Thyroid gland (tissue), 4 donors: ENCODE measurements at regions not wholly inside any gene's neighbourhood (a gene's known extent, or its start where the extent isn't known, plus 50 kb on each side); places are given as distances from the start of the nearest gene placed in this dataset.

Source experiments
- CTCF ChIP-seq, 6 experiments: fragments of 200-600 bp in 3 of 6; fragments of 450-650 bp in 3 of 6; sonication (generic) in 3 of 6; IDR thresholded peaks; one replicate each; pipeline ENCODE4 v1.5.1; 2016 to 2019; ENCODE audit warnings: antibody characterized with exemption in 6 of 6, mild to moderate bottlenecking in 2 of 6, inconsistent platforms in 1 of 6, moderate library complexity in 1 of 6
- POLR2A ChIP-seq, 2 donors: fragments of 450-650 bp; IDR thresholded peaks; one replicate each; pipeline ENCODE4 v1.6.1; 2017; ENCODE audit warnings: antibody characterized with exemption in 2 of 2, mild to moderate bottlenecking in 2 of 2, moderate library complexity in 1 of 2

GRCh38 chr16:48860341-48860740, 250.4 kb upstream of the N4BP1 start:
- TF ChIP-seq CTCF (IDR thresholded peaks at IDR 0.05) = no peak
- no peak for TF ChIP-seq POLR2A (IDR thresholded peaks at IDR 0.05)
